Neuronal stem cell (in vitro differentiated cells): ENCODE measurements at regions not wholly inside any gene's neighbourhood (a gene's known extent, or its start where the extent isn't known, plus 50 kb on each side); places are given as distances from the start of the nearest gene placed in this dataset.
A peak's percentile ranks its signal among the peaks of the same experiment; 100 is the strongest.

ENCODE experiments used
- DNase-seq: peaks from one replicate; pipeline ENCODE4 v3.0.0-alpha.2; 2013; ENCODE audit warnings: low spot score
- H2AFZ ChIP-seq: one replicate; pipeline ENCODE4 v1.6.1; 2013; ENCODE audit warnings: mild to moderate bottlenecking, low read length, inconsistent platforms
- H2AK5ac ChIP-seq: 2 replicates; pipeline ENCODE4 v1.6.1; 2013; ENCODE audit warnings: low read depth, mild to moderate bottlenecking, inconsistent platforms, low read length, moderate library complexity, mixed read lengths
- H2BK120ac ChIP-seq: 2 replicates; pipeline ENCODE4 v1.6.1; 2013; ENCODE audit warnings: low read depth, mild to moderate bottlenecking, inconsistent platforms, low read length, moderate library complexity, mixed read lengths
- H2BK12ac ChIP-seq: one replicate; pipeline ENCODE4 v1.6.1; 2013; ENCODE audit warnings: low read length, inconsistent platforms
- H2BK15ac ChIP-seq: 2 replicates; pipeline ENCODE4 v1.6.1; 2013; ENCODE audit warnings: mild to moderate bottlenecking, low read length, inconsistent platforms, mixed read lengths
- H2BK5ac ChIP-seq: one replicate; pipeline ENCODE4 v1.6.1; 2013; ENCODE audit warnings: inconsistent platforms, mild to moderate bottlenecking, low read length, moderate library complexity
- H3K14ac ChIP-seq: one replicate; pipeline ENCODE4 v1.6.1; 2013; ENCODE audit warnings: low read length, inconsistent platforms
- H3K18ac ChIP-seq: 2 replicates; pipeline ENCODE4 v1.6.1; 2013; ENCODE audit warnings: low read length, inconsistent platforms
- H3K23ac ChIP-seq: 2 replicates; pipeline ENCODE4 v1.6.1; 2013; ENCODE audit warnings: low read depth, mild to moderate bottlenecking, mixed read lengths, low read length, inconsistent platforms; ENCODE audit not compliant: poor library complexity
- H3K27ac ChIP-seq: replicated peaks from 3 replicates; pipeline ENCODE4 v1.5.1; 2013; ENCODE audit warnings: low read length, inconsistent platforms
- H3K27me3 ChIP-seq, 3 experiments: 2 replicates each; pipeline ENCODE4 v1.6.1; 2013; ENCODE audit warnings: low read length in 3 of 3, mild to moderate bottlenecking in 2 of 3, inconsistent platforms in 1 of 3, low read depth in 1 of 3, mixed read lengths in 1 of 3, moderate library complexity in 1 of 3; ENCODE audit not compliant: control insufficient read depth in 3 of 3, insufficient read depth in 3 of 3
- H3K36me3 ChIP-seq, 2 donors: replicated peaks in 1 of 2; 2 replicates each; pipeline ENCODE4 v1.6.1; 2013; ENCODE audit warnings: low read length in 2 of 2; ENCODE audit not compliant: control insufficient read depth in 2 of 2, insufficient read depth in 2 of 2
- H3K4ac ChIP-seq: 2 replicates; pipeline ENCODE4 v1.6.1; 2013; ENCODE audit warnings: inconsistent platforms, mild to moderate bottlenecking, low read length, moderate library complexity
- H3K4me1 ChIP-seq, 2 donors: 1 replicate in 1 of 2; 2 replicates in 1 of 2; pipeline ENCODE4 v1.6.1; 2013; ENCODE audit warnings: low read length in 2 of 2, low read depth in 1 of 2; ENCODE audit not compliant: control insufficient read depth in 2 of 2, insufficient read depth in 1 of 2
- H3K4me2 ChIP-seq: one replicate; pipeline ENCODE4 v1.6.1; 2013; ENCODE audit warnings: mild to moderate bottlenecking, low read length, inconsistent platforms; ENCODE audit not compliant: insufficient read depth, poor library complexity, severe bottlenecking
- H3K4me3 ChIP-seq, 2 donors: 2 replicates each; pipeline ENCODE4 v1.5.1; 2013; ENCODE audit warnings: low read length in 2 of 2, mild to moderate bottlenecking in 2 of 2, inconsistent platforms in 1 of 2, moderate library complexity in 1 of 2
- H3K79me1 ChIP-seq: one replicate; pipeline ENCODE4 v1.6.1; 2013; ENCODE audit warnings: low read depth, mild to moderate bottlenecking, inconsistent platforms, low read length, moderate library complexity
- H3K9ac ChIP-seq: one replicate; pipeline ENCODE4 v1.6.1; 2013; ENCODE audit warnings: mild to moderate bottlenecking, low read depth, low read length, inconsistent platforms; ENCODE audit not compliant: poor library complexity
- H3K9me3 ChIP-seq, 2 donors: replicated peaks in 1 of 2; 2 replicates each; pipeline versions ENCODE3 to v1.6.1; 2013; ENCODE audit warnings: low read length in 2 of 2, mild to moderate bottlenecking in 2 of 2, inconsistent platforms in 1 of 2, low read depth in 1 of 2, mixed read lengths in 1 of 2, moderate library complexity in 1 of 2; ENCODE audit not compliant: control insufficient read depth in 2 of 2, insufficient read depth in 1 of 2
- H4K8ac ChIP-seq: one replicate; pipeline ENCODE4 v1.6.1; 2013; ENCODE audit warnings: low read depth, mild to moderate bottlenecking, inconsistent platforms, low read length, moderate library complexity
- H4K91ac ChIP-seq: one replicate; pipeline ENCODE4 v1.6.1; 2013; ENCODE audit warnings: low read length, low read depth, mild to moderate bottlenecking, inconsistent platforms; ENCODE audit not compliant: poor library complexity
- WGBS, 2 donors: extraction: QIAGEN DNeasy Blood & Tissue Kit; methylation state at CpG; one replicate each; pipeline ENCODE4 v1.1.7; 2013; ENCODE audit warnings: missing lambda C conversion rate in 2 of 2, mixed read lengths in 1 of 2; ENCODE audit not compliant: insufficient read length in 2 of 2, insufficient replicate concordance in 1 of 2; ENCODE audit errors: extremely low coverage in 2 of 2; 5-methylcytosine and 5-hydroxymethylcytosine counted together

DNA sequence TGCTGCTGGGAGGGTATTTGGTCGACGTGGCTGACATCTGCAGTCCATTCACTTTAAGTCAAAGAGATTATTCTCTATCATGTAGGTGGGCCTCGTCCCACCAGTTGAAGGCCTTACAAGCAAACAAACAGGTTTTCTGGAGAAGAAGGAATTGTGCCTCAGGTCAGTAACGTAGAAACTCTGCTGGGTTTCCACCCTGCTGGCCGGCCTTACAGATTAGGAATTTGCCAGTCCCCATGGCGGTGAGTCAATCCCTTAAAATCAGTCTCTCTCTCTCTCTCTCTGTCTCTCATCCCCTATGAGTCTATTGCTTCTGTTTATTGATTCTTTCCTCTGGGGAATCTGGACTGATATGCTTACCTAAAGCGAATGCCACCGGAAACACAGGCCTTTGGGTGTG lies 75.4 kb upstream of the FGF3 start:
- Histone ChIP-seq H4K8ac (no peak overlapping the region), H4K91ac (no peak overlapping the region), H2BK15ac (no peak overlapping the region), H3K4me3 (no peak overlapping the region), H3K18ac (no peak overlapping the region), H3K27ac (no peak overlapping the region), H3K14ac (no peak overlapping the region), H3K23ac (no peak overlapping the region), H2BK120ac (no peak overlapping the region), H3K4ac (no peak overlapping the region), H3K4me1 (peaks cover 5 to 7% of the 10 kb centered on the region in 2 donors), H3K27me3 (peaks cover 0 to 34% (median 8%) of the 10 kb centered on the region in 3 experiments), H3K9ac (no peak overlapping the region), H2BK5ac (no peak overlapping the region), H2AFZ (no peak overlapping the region), H2BK12ac (no peak overlapping the region), H3K9me3 (peaks cover 0 to 3% of the 10 kb centered on the region in 2 donors), H2AK5ac (peak overlapping the region; percentile 66), H3K36me3 (no peaks in the 10 kb centered on the region), H3K4me2 (no peak overlapping the region), H3K79me1 (no peaks in the 10 kb centered on the region)
- DNase-seq = no peak
- no CpG with 5 or more reads among the region's 8 CpGs for whole genome bisulfite sequencing, 2 donors

- H2BK12ac ChIP-seq = no peak overlapping the region
- no peak overlapping the region for H4K8ac ChIP-seq
- no peak overlapping the region for H3K4me2 ChIP-seq
- H3K4me1 ChIP-seq = peaks cover 0 to 1% of the 10 kb centered on the region in 2 donors
- H2BK5ac ChIP-seq = no peak overlapping the region
- no peak overlapping the region for H2BK15ac ChIP-seq
- H3K14ac ChIP-seq = no peak overlapping the region
- H3K9me3 ChIP-seq = peaks cover 0 to 3% of the 10 kb centered on the region in 2 donors
- no peak overlapping the region for H2AK5ac ChIP-seq
- H3K18ac ChIP-seq = no peak overlapping the region
- H3K27ac ChIP-seq = no peak overlapping the region
- no peak overlapping the region for H3K4ac ChIP-seq
- no peaks in the 10 kb centered on the region for H3K36me3 ChIP-seq
- no peak overlapping the region for H4K91ac ChIP-seq
- peaks cover 0 to 18% (median 0%) of the 10 kb centered on the region in 3 experiments for H3K27me3 ChIP-seq
- H2BK120ac ChIP-seq = no peak overlapping the region
- DNase-seq = no peak
- H3K4me3 ChIP-seq = no peak overlapping the region
- H3K23ac ChIP-seq = no peak overlapping the region
- no peaks in the 10 kb centered on the region for H3K79me1 ChIP-seq
- no peak overlapping the region for H2AFZ ChIP-seq
- no peak overlapping the region for H3K9ac ChIP-seq
These were observed 77.0 kb upstream of the FGF3 start for GRCh38 chr11:69896250-69896649.

- Histone ChIP-seq H3K4me3 (no peak overlapping the region), H3K4ac (no peak overlapping the region), H4K8ac (no peak overlapping the region), H2BK5ac (no peak overlapping the region), H3K4me1 (peaks cover 0 to 4% of the 10 kb centered on the region in 2 donors), H3K23ac (no peak overlapping the region), H3K27me3 (peaks cover 0 to 9% (median 0%) of the 10 kb centered on the region in 3 experiments), H3K4me2 (no peak overlapping the region), H2AK5ac (no peak overlapping the region), H3K79me1 (no peaks in the 10 kb centered on the region), H2BK12ac (no peak overlapping the region), H3K27ac (no peak overlapping the region), H4K91ac (no peak overlapping the region), H2AFZ (no peak overlapping the region), H3K14ac (no peak overlapping the region), H3K18ac (no peak overlapping the region), H3K9ac (no peak overlapping the region), H2BK15ac (no peak overlapping the region), H3K36me3 (no peaks in the 10 kb centered on the region), H3K9me3 (peaks cover 0 to 3% of the 10 kb centered on the region in 2 donors), H2BK120ac (no peak overlapping the region)
- WGBS, 2 donors = no CpG with 5 or more reads among the region's 4 CpGs
- no peak for DNase-seq
These were observed 78.9 kb upstream of the FGF3 start for GRCh38 chr11:69898123-69898522.

DNA sequence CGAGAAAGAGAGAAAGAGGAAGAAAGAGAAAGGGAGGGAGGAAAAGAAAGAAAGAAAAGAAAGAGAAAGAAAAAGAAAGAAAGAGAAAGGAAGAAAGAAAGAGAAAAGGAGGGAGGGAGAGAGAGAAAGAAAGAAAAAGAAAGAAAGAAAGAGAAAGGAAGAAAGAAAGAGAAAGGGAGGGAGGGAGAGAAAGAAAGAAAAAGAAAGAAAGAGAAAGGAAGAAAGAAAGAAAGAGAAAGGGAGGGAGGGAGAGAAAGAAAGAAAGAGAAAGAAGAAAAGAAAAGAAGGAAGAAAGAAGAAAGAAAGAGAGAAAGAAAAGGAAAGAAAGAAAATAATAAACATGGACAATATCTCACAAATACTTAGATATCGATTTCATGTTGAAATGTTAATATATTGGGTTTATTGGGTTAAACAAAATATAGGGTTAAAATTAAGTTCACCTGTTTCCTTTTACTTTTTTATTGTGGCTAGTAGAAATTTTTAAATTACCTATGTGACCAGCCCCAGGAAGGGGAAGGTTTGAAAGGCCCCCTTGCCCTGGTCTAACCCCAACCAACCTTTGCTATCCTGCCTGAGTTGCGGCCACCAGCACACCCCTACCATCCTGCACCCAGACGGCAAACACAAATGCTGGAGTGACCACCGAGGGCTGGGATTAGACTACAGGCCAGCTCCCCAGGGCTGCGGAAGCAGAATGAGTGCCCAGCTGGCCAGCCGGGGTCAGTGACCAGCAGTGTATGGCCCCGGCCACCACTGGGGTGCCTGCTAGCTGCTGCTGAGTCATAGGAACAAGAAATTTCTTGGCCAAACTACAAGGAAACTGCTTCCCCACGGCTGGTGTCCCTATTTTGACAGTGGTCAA lies 81.0 kb upstream of the FGF3 start:
- no peaks in the 10 kb centered on the region for H3K36me3 ChIP-seq
- no peak overlapping the region for H2AFZ ChIP-seq
- no peak for DNase-seq
- H3K4me1 ChIP-seq = peaks cover 0 to 3% of the 10 kb centered on the region in 2 donors
- no peak overlapping the region for H3K23ac ChIP-seq
- H3K9ac ChIP-seq = no peak overlapping the region
- H4K91ac ChIP-seq = no peak overlapping the region
- no CpG with 5 or more reads among the region's 9 CpGs for WGBS, 2 donors
- H3K27ac ChIP-seq = no peak overlapping the region
- H3K4me3 ChIP-seq = no peak overlapping the region
- no peak overlapping the region for H2AK5ac ChIP-seq
- H4K8ac ChIP-seq = no peak overlapping the region
- no peak overlapping the region for H3K4ac ChIP-seq
- no peaks in the 10 kb centered on the region for H3K79me1 ChIP-seq
- no peaks in the 10 kb centered on the region for H3K27me3 ChIP-seq
- H2BK5ac ChIP-seq = no peak overlapping the region
- H3K9me3 ChIP-seq = peaks cover 0 to 3% of the 10 kb centered on the region in 2 donors
- no peak overlapping the region for H3K18ac ChIP-seq
- H3K14ac ChIP-seq = no peak overlapping the region
- H2BK120ac ChIP-seq = no peak overlapping the region
- no peak overlapping the region for H2BK12ac ChIP-seq
- no peak overlapping the region for H2BK15ac ChIP-seq
- H3K4me2 ChIP-seq = no peak overlapping the region
